GM10266 (cell line): ENCODE measurements at regions not wholly inside any gene's neighbourhood (a gene's known extent, or its start where the extent isn't known, plus 50 kb on each side); places are given as distances from the start of the nearest gene placed in this dataset.

Experiments used
- DNase-seq: peaks from one replicate; pipeline ENCODE4 v3.0.0; 2012; ENCODE audit errors: extremely low spot score
- TF ChIP-seq, protein P1 (sequence below): IDR thresholded peaks from 2 replicates; pipeline ENCODE4 v1.5.1; 2012; ENCODE audit warnings: mild to moderate bottlenecking, low read depth; ENCODE audit not compliant: control insufficient read depth, insufficient read depth; ENCODE audit errors: missing control alignments

DNA sequence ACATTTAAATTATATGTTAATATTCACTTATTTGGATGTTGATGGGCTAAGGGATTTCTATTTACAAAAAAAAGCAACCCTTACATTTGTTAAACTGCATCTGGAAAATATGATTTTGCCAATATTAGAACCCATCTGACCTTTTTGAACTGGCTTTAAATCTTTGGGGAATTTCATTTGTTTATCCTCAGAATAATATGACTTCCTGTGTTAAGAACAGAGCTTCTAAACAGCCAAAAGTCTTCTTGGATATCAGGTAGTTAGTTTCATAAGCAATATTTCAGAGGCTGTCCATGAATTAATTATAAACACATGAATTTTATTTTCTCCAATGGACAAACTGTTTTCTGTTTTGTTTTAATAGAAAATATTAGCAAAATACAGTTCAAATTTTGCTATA, 301.9 kb upstream of the AGTR1 start:
- TF ChIP-seq, protein P1, sequence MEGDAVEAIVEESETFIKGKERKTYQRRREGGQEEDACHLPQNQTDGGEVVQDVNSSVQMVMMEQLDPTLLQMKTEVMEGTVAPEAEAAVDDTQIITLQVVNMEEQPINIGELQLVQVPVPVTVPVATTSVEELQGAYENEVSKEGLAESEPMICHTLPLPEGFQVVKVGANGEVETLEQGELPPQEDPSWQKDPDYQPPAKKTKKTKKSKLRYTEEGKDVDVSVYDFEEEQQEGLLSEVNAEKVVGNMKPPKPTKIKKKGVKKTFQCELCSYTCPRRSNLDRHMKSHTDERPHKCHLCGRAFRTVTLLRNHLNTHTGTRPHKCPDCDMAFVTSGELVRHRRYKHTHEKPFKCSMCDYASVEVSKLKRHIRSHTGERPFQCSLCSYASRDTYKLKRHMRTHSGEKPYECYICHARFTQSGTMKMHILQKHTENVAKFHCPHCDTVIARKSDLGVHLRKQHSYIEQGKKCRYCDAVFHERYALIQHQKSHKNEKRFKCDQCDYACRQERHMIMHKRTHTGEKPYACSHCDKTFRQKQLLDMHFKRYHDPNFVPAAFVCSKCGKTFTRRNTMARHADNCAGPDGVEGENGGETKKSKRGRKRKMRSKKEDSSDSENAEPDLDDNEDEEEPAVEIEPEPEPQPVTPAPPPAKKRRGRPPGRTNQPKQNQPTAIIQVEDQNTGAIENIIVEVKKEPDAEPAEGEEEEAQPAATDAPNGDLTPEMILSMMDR: no peak
- DNase-seq: no peak

DNA sequence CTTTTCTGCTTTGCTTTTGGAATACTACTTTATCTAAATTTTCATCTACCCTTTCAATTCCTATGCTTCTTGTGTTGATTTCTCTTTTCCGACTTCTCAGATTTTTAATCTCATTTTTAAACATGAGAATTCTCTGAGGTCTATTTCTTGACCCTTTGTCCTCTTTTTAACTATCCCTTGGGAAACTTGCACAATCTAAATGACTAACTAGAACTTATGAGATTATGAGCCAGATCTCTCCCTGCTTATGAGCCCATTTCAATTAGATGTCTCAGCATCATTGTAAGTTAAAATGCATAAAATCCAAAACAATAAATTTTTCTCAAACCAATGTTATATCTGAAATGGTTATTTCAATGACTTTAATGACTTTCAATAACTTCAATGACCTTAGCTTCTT, 296.9 kb upstream of the AGTR1 start:
- no peak for DNase-seq
- TF ChIP-seq, protein P1: no peak

DNA sequence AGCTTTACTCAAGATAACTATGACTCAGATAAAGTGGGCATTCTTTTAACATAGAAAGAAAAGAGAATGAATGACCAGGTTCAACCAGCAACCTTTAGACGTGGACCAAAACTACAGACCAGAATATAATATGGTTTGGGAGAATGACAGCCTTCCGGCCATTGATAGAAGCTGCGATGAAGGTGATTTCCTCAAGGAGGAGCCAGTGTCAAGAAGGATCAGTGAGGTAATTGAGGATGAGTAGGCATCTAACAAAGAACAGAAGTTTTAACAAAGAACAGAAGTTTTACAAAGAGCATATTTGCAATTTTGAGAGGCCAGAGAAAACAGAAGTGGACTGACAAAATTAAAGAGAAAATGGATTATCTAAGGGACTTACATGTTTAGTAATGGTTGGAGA, 289.0 kb upstream of the AGTR1 start:
- DNase-seq: no peak
- TF ChIP-seq, protein P1: no peak

DNA sequence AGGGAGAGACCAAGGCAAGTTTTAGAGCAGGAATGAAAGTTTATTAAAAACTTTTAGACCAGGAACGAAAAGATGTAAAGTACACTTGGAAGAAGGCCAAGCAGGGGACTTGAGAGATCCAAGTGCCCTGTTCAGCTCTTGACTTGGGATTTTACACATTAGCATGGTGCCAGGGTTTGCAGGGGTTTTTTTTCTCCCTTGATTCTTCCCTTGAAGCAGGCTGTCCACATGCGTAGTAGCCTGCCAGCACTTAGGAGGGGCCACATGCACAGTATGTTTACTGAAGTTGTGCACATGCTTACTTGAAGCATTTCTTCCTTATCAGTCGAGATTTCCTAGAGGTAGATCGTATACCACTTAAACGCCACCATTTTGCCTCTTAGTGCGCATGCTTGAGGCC, 277.5 kb upstream of the AGTR1 start:
- TF ChIP-seq, protein P1: no peak
- DNase-seq: no peak

DNA sequence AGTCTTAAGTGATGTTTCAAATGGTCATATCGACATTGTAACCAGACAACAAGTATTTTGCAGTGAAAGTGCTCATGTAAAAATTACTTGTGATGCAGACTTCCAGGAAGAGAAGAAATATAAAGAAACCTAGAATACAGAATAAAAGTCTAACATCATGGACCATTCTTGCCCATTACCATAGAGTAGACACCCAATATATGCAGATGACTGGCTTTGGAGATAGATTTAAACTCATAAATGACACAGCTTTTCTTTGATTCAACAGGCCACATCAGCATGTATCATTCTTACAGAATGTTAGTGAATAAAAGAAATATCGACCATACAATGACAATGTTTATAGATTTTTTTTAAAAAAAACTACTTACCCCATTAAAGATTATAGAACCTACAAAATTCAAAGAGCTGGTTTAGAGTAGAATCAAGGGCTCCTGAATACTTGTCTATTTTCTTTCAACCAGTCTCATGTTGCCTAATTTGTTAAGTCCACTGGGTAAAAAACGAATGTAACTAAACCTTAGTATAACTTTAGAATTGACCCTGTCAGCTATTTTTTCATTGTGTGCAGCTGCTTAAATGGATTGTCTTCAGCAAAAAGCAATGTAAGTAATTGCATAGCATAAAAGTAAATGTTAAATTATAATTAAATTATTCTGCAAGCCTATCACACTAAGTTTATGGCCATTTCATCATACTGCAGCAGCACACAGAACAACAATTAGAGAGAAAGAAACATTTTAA, 268.7 kb upstream of the AGTR1 start:
- TF ChIP-seq, protein P1: no peak
- no peak for DNase-seq

DNA sequence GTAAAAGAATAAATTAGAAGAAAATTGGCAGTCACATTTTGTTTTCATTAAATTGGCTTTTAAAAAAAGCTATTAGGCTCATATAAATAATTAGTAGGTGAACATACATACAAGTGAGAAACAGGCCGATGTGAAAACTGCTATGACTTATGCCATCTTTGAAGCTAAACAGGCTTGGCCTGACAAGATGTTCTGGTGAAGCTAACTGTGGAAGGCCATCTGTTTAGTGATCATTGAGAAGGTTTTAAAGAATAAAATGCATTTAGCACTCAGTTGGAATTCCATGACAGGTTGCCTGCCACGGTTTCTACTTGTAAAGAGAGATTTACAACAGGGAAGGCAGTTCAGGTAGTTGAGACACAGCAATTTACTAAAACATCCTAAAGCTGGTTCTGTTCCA, 264.0 kb upstream of the AGTR1 start:
- no peak for DNase-seq
- TF ChIP-seq, protein P1: no peak

DNA sequence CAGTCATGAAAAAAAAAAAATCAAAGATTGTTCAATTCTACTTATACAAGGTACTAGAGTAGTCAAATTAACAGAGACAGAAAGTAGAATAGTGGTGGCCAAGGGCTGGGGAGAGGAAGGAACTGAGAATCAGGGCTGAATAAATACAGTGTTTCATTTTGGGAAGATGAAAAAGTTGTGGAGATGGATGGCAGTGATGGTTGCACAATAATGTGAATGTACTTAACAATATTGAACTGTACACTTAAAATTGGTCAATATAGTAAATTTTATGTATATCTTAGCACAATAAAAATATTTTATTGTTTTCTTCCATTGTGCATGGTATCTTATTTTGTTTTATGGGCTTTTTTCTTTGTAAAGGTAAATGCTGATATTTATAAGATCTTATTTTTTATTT, 262.2 kb upstream of the AGTR1 start:
- DNase-seq: no peak
- TF ChIP-seq, protein P1: no peak
